Glutamatergic neuron (in vitro differentiated cells): ENCODE measurements at regions not wholly inside any gene's neighbourhood (a gene's known extent, or its start where the extent isn't known, plus 50 kb on each side); places are given as distances from the start of the nearest gene placed in this dataset.
A peak's percentile ranks its signal among the peaks of the same experiment; 100 is the strongest.

Experiments
- DNase-seq: peaks from one replicate; pipeline ENCODE4 v3.0.0; 2022
- H3K27ac Mint-ChIP-seq: one replicate; pipeline ENCODE4 v1.8.0; 2020; ENCODE audit warnings: mild to moderate bottlenecking, mixed read lengths, inconsistent platforms; ENCODE audit not compliant: unreplicated experiment
- H3K27me3 Mint-ChIP-seq: one replicate; pipeline ENCODE4 v1.8.0; 2020; ENCODE audit warnings: mild to moderate bottlenecking, moderate library complexity, mixed read lengths, inconsistent platforms; ENCODE audit not compliant: unreplicated experiment
- H3K36me3 Mint-ChIP-seq: one replicate; pipeline ENCODE4 v1.8.0; 2020; ENCODE audit warnings: mild to moderate bottlenecking, mixed read lengths, inconsistent platforms; ENCODE audit not compliant: unreplicated experiment
- H3K4me1 Mint-ChIP-seq: one replicate; pipeline ENCODE4 v1.8.0; 2020; ENCODE audit warnings: mild to moderate bottlenecking, low read depth, mixed read lengths, inconsistent platforms; ENCODE audit not compliant: unreplicated experiment
- H3K4me3 Mint-ChIP-seq: one replicate; pipeline ENCODE4 v1.8.0; 2020; ENCODE audit warnings: mild to moderate bottlenecking, mixed read lengths, inconsistent platforms; ENCODE audit not compliant: unreplicated experiment
- H3K9me3 Mint-ChIP-seq: one replicate; pipeline ENCODE4 v1.8.0; 2020; ENCODE audit warnings: mild to moderate bottlenecking, moderate library complexity, mixed read lengths, inconsistent platforms; ENCODE audit not compliant: unreplicated experiment
- TF ChIP-seq, protein P1 (sequence below): fragments of 200-600 bp; sonication (generic); IDR thresholded peaks from one replicate; pipeline ENCODE4 v1.5.0; 2021; ENCODE audit not compliant: partially characterized antibody, unreplicated experiment

- TF ChIP-seq, protein P1, sequence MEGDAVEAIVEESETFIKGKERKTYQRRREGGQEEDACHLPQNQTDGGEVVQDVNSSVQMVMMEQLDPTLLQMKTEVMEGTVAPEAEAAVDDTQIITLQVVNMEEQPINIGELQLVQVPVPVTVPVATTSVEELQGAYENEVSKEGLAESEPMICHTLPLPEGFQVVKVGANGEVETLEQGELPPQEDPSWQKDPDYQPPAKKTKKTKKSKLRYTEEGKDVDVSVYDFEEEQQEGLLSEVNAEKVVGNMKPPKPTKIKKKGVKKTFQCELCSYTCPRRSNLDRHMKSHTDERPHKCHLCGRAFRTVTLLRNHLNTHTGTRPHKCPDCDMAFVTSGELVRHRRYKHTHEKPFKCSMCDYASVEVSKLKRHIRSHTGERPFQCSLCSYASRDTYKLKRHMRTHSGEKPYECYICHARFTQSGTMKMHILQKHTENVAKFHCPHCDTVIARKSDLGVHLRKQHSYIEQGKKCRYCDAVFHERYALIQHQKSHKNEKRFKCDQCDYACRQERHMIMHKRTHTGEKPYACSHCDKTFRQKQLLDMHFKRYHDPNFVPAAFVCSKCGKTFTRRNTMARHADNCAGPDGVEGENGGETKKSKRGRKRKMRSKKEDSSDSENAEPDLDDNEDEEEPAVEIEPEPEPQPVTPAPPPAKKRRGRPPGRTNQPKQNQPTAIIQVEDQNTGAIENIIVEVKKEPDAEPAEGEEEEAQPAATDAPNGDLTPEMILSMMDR: no peak
- Mint-ChIP-seq H3K4me3 (no peak overlapping the region), H3K4me1 (peaks cover 32% of the 10 kb centered on the region)
Measured at GRCh38 chr5:77847814-77848290, 71.7 kb upstream of the TBCA start.

GRCh38 chr5:77847129-77847460, 71.0 kb upstream of the TBCA start:
- peak overlapping the region; percentile 22 for H3K4me3 Mint-ChIP-seq
- peaks cover 14% of the 10 kb centered on the region for H3K9me3 Mint-ChIP-seq
- TF ChIP-seq, protein P1: no peak
- H3K4me1 Mint-ChIP-seq: peaks cover 31% of the 10 kb centered on the region
- no peak for DNase-seq
- H3K27ac Mint-ChIP-seq: peak overlapping the region; percentile 28
- peaks cover 28% of the 10 kb centered on the region for H3K27me3 Mint-ChIP-seq
- peaks cover 12% of the 10 kb centered on the region for H3K36me3 Mint-ChIP-seq

More at GRCh38 chr5:77847814-77848290, 71.7 kb upstream of the TBCA start:
- peaks cover 29% of the 10 kb centered on the region for H3K27me3 Mint-ChIP-seq
- H3K36me3 Mint-ChIP-seq: peaks cover 12% of the 10 kb centered on the region
- peak; percentile 45 for DNase-seq
- H3K9me3 Mint-ChIP-seq: peaks cover 16% of the 10 kb centered on the region
- peak overlapping the region; percentile 28 for H3K27ac Mint-ChIP-seq

- peaks cover 12% of the 10 kb centered on the region for H3K36me3 Mint-ChIP-seq
- peaks cover 30% of the 10 kb centered on the region for H3K4me1 Mint-ChIP-seq
- H3K27ac Mint-ChIP-seq: peak overlapping the region; percentile 2
- DNase-seq: peak; percentile 52
- peaks cover 28% of the 10 kb centered on the region for H3K27me3 Mint-ChIP-seq
- H3K4me3 Mint-ChIP-seq: peak overlapping the region; percentile 22
- H3K9me3 Mint-ChIP-seq: peaks cover 14% of the 10 kb centered on the region
- TF ChIP-seq, protein P1: no peak
Measured at GRCh38 chr5:77846422-77847128, 70.4 kb upstream of the TBCA start.

GRCh38 chr5:77845324-77845646, 69.1 kb upstream of the TBCA start:
- peaks cover 7% of the 10 kb centered on the region for H3K9me3 Mint-ChIP-seq
- peaks cover 20% of the 10 kb centered on the region for H3K27me3 Mint-ChIP-seq
- peaks cover 8% of the 10 kb centered on the region for H3K36me3 Mint-ChIP-seq
- no peak overlapping the region for H3K27ac Mint-ChIP-seq
- peaks cover 24% of the 10 kb centered on the region for H3K4me1 Mint-ChIP-seq
- no peak for DNase-seq
- TF ChIP-seq, protein P1: no peak
- H3K4me3 Mint-ChIP-seq: peak overlapping the region; percentile 78

DNA sequence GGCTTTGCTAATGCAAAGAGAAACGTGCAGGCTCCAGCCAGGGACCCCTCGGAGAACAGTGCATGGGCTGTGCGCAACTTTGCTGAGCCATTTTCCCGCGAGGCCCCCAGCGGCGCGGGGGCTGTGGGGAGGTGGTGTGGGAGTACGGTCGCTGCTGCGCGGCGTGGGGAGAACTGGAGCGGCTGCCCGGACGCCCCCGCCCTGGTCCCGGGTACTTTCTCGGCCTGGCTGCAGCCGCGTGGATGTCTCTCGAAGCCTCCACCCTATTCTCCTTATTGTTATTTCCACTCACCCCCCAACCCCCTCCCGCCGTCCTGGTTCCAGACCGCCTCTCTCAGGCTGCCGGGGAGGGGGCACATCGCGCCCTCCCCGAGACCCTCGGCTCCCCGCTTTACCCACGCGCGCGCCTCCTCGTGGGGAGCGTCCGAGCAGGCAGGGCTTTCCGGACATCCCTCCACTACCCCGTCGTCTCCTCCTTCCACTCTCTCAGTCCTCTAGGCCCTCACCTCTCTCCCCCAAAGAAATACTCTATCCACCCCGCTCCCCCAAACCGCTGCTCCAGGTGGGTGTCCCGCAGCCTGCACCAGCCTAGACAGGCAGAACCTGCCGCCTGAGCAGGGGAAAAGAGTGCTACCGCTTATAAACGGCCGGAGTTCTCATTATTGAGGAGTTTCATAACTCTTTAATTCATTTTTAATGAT, 68.6 kb upstream of the TBCA start:
- TF ChIP-seq, protein P1: no peak
- peak overlapping the region; percentile 86 for H3K4me3 Mint-ChIP-seq
- DNase-seq: peak; percentile 28
- H3K9me3 Mint-ChIP-seq: peaks cover 6% of the 10 kb centered on the region
- H3K36me3 Mint-ChIP-seq: peaks cover 4% of the 10 kb centered on the region
- no peak overlapping the region for H3K27ac Mint-ChIP-seq
- peaks cover 15% of the 10 kb centered on the region for H3K27me3 Mint-ChIP-seq
- peaks cover 24% of the 10 kb centered on the region for H3K4me1 Mint-ChIP-seq
